Stimulated activated naive CD8-positive, alpha-beta T cell treated with anti-CD3 and anti-CD28 coated beads, Interleukin-15, Interleukin-2, amounts not matched to agents 100 ng/mL and 50 ng/mL, for 24 hours (primary cell): ENCODE measurements at regions not wholly inside any gene's neighbourhood (a gene's known extent, or its start where the extent isn't known, plus 50 kb on each side); places are given as distances from the start of the nearest gene placed in this dataset.

Experiments used
- H3K27ac Mint-ChIP-seq: one replicate; pipeline ENCODE4 v1.8.0; 2021; ENCODE audit warnings: mild to moderate bottlenecking, mixed read lengths
- H3K27me3 Mint-ChIP-seq: one replicate; pipeline ENCODE4 v1.8.0; 2021; ENCODE audit warnings: mixed read lengths
- H3K36me3 Mint-ChIP-seq: one replicate; pipeline ENCODE4 v1.8.0; 2021; ENCODE audit warnings: low read depth, mixed read lengths
- H3K4me1 Mint-ChIP-seq: one replicate; pipeline ENCODE4 v1.8.0; 2021; ENCODE audit warnings: low read depth, mixed read lengths
- H3K4me3 Mint-ChIP-seq: one replicate; pipeline ENCODE4 v1.8.0; 2021; ENCODE audit warnings: mild to moderate bottlenecking, mixed read lengths
- H3K9me3 Mint-ChIP-seq: one replicate; pipeline ENCODE4 v1.8.0; 2021; ENCODE audit warnings: mixed read lengths

DNA sequence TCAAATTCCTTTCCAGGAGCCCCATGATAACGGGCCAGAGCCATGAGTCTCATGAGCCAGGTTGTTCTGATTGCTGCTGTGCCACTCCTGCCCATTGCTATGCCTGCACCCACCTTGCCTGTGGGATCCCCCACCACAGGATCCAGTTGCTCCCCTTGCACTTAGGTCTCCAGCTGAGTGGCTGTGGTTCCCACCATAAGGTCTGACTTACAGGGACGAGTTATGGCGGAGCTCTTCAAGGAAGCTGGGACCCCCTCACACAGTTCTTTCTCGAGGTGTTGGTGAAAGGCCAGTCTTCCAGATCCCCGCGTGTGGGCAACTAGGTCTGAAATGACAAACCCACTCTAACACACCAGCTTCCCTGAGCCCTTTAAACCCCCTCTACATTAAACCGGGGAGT, 111.9 kb upstream of the C14orf180 start:
- Mint-ChIP-seq H3K9me3 (no peaks in the 10 kb centered on the region), H3K36me3 (no peaks in the 10 kb centered on the region), H3K4me3 (no peak overlapping the region), H3K27ac (no peak overlapping the region), H3K4me1 (no peaks in the 10 kb centered on the region), H3K27me3 (peaks cover 17% of the 10 kb centered on the region)

GRCh38 chr14:104469591-104469990, 110.0 kb upstream of the C14orf180 start:
- no peak overlapping the region for H3K4me3 Mint-ChIP-seq
- no peaks in the 10 kb centered on the region for H3K36me3 Mint-ChIP-seq

DNA sequence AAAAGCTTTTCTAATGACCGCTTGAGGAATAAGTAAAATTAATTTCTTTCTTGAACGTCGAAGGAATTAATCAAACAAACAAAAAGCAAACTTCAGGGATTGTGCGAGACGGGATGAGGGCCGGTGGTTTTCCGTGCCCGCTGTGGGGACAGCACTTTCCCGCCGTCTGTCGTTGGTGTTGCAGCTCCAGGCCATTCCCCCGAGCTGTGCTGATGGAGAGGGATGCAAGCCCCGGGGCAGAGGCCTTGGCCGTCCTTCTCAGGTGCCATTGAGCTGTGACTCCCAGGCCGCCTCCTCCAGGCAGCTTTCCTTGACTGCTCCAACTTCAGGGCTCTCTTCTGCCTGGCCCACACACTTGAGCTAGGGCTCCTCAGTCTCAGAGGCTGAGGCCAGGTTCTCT, 109.0 kb upstream of the C14orf180 start:
- Mint-ChIP-seq H3K4me3 (no peak overlapping the region), H3K27me3 (peaks cover 4% of the 10 kb centered on the region), H3K36me3 (no peaks in the 10 kb centered on the region), H3K4me1 (no peaks in the 10 kb centered on the region), H3K27ac (no peak overlapping the region), H3K9me3 (no peaks in the 10 kb centered on the region)

More at GRCh38 chr14:104469591-104469990, 110.0 kb upstream of the C14orf180 start:
- Mint-ChIP-seq H3K4me1 (no peaks in the 10 kb centered on the region), H3K9me3 (no peaks in the 10 kb centered on the region), H3K27ac (no peak overlapping the region), H3K27me3 (peaks cover 7% of the 10 kb centered on the region)

- H3K4me3 Mint-ChIP-seq, result no peak overlapping the region
- H3K27me3 Mint-ChIP-seq, result peaks cover 4% of the 10 kb centered on the region
- no peaks in the 10 kb centered on the region for H3K4me1 Mint-ChIP-seq
- no peaks in the 10 kb centered on the region for H3K9me3 Mint-ChIP-seq
- H3K36me3 Mint-ChIP-seq, result no peaks in the 10 kb centered on the region
- no peak overlapping the region for H3K27ac Mint-ChIP-seq
Observed at GRCh38 chr14:104471114-104471513, 108.5 kb upstream of the C14orf180 start.

- Mint-ChIP-seq H3K36me3 (no peaks in the 10 kb centered on the region), H3K4me1 (no peaks in the 10 kb centered on the region), H3K9me3 (no peaks in the 10 kb centered on the region), H3K27ac (no peak overlapping the region), H3K27me3 (peaks cover 4% of the 10 kb centered on the region), H3K4me3 (no peak overlapping the region)
Observed at GRCh38 chr14:104472073-104472472, 107.5 kb upstream of the C14orf180 start.

- H3K4me3 Mint-ChIP-seq, result no peak overlapping the region
- H3K27ac Mint-ChIP-seq, result no peak overlapping the region
- H3K36me3 Mint-ChIP-seq, result no peaks in the 10 kb centered on the region
- H3K9me3 Mint-ChIP-seq, result no peaks in the 10 kb centered on the region
- no peaks in the 10 kb centered on the region for H3K4me1 Mint-ChIP-seq
- peaks cover 4% of the 10 kb centered on the region for H3K27me3 Mint-ChIP-seq
Observed at GRCh38 chr14:104472536-104473243, 106.9 kb upstream of the C14orf180 start.

DNA sequence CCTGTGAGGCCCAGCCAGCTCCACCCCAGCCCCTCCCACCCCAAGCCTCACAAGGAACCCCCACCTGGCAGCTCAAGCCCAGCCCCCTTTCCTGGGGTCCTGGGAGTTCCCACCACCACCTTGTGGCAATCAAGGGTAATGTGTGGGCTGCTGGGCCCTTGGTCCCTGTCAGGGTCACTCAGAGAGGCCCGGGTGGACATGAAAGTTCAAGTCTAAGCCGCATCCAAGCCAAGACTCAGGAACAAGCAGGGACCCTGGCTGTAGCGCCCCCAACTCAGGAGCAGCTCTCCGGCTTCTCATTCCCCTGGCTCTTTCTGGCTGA, 106.4 kb upstream of the C14orf180 start:
- Mint-ChIP-seq H3K27me3 (peaks cover 4% of the 10 kb centered on the region), H3K36me3 (no peaks in the 10 kb centered on the region), H3K9me3 (no peaks in the 10 kb centered on the region), H3K4me3 (no peak overlapping the region), H3K27ac (no peak overlapping the region), H3K4me1 (no peaks in the 10 kb centered on the region)

GRCh38 chr14:104473649-104474494, 105.7 kb upstream of the C14orf180 start:
- H3K27me3 Mint-ChIP-seq, result peaks cover 4% of the 10 kb centered on the region
- H3K36me3 Mint-ChIP-seq, result no peaks in the 10 kb centered on the region
- no peaks in the 10 kb centered on the region for H3K4me1 Mint-ChIP-seq
- no peaks in the 10 kb centered on the region for H3K9me3 Mint-ChIP-seq
- H3K27ac Mint-ChIP-seq, result no peak overlapping the region
- H3K4me3 Mint-ChIP-seq, result no peak overlapping the region

DNA sequence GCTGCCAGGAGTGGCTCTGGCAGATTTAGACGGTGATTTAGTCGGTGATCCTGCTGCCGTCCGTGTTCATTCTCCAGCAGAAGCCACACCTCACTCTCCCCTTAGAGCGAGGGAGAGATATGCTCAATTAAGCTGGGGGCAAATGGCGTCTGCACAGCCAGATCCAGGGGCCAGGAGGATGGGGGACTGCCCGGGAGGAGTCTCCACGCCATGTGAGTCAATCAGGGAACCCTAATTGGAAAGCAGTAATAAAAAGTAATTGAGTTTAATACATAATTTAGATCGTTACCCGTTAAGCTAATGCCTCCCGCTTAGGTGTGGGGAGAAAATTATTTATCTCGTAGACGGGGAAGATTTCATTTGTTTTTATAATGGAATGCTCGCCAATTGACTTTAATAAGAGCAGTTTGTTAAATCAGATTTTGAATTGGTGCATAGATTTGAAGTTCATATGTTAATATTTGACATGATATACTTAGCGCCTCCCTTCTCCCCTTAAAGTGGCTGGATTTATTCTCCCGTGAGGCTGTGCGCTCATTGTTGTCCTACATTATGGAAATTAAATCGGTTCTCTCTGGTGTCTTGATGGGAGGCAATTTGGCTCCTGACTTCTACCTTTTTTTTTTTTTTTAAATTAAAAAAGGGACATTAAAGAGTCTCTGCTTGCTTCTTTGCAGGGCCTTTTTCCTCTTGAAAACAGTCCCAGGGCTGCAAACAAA, 104.9 kb upstream of the C14orf180 start:
- Mint-ChIP-seq H3K27ac (no peak overlapping the region), H3K4me1 (no peaks in the 10 kb centered on the region), H3K27me3 (peaks cover 4% of the 10 kb centered on the region), H3K9me3 (no peaks in the 10 kb centered on the region), H3K36me3 (no peaks in the 10 kb centered on the region), H3K4me3 (no peak overlapping the region)

DNA sequence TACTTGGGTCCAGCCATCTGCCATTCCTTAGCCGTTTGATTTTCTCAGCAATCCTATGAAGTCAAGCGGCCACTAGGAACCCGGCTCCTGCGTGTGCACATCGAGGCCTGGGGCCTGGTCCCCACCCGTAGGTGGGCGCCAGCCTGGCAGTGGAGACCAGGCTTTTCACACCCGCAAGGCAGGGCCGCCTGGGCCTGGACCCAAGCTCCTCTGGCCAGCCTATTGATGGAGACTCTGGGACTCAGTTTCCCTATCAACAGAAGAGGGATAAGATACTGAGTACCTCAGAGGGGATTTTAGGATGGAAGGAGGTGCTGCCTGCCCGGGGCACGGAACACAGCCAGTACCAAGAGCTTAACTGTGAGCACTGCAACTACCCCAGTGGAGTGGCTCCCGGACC, 104.3 kb upstream of the C14orf180 start:
- Mint-ChIP-seq H3K4me3 (no peak overlapping the region), H3K9me3 (no peaks in the 10 kb centered on the region), H3K27me3 (peaks cover 4% of the 10 kb centered on the region), H3K27ac (no peak overlapping the region), H3K4me1 (no peaks in the 10 kb centered on the region), H3K36me3 (no peaks in the 10 kb centered on the region)

DNA sequence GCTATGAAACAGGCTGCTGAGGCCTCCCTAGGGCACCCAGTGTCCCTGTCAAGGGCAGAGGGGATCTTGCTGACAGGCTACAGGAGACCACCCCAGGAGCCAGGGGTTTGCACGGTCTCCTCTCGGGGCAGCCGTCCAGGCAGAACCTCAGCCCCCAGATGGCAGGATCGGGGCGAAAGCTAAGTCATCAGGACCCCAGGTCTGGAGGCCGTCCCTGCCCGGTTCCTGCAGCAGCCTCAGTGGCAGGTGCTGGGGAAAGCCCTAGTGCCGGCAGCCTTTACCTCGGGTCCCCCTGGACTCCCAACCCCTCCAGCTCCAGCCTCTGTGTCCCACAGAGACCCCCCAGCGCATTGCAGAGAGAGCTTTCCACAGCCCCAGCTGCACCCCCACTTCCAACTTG, 103.8 kb upstream of the C14orf180 start:
- no peaks in the 10 kb centered on the region for H3K4me1 Mint-ChIP-seq
- no peak overlapping the region for H3K27ac Mint-ChIP-seq
- no peaks in the 10 kb centered on the region for H3K36me3 Mint-ChIP-seq

DNA sequence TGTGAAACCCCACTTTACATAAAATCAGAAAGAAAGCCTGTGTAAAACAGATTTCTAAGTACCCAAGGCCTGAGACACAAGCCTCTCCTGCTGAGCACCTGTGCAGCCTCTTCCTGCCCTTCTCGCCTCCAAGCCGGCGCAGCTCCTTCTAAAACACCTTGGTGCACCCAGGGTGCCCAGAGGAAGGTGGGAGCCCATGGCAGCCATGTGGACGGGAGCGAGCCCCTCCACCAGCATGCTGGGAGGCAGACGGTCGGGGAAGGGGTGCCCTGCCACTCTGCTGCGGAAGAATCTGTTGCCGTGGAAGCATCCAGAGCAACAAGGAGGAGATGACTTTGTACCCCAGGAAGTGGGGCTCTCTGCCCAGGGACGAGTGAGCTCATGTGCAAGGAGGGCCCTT, 103.1 kb upstream of the C14orf180 start:
- H3K4me1 Mint-ChIP-seq, result no peaks in the 10 kb centered on the region
- H3K4me3 Mint-ChIP-seq, result no peak overlapping the region
- H3K9me3 Mint-ChIP-seq, result peaks cover 5% of the 10 kb centered on the region
- no peaks in the 10 kb centered on the region for H3K36me3 Mint-ChIP-seq
- H3K27ac Mint-ChIP-seq, result no peak overlapping the region
- peaks cover 4% of the 10 kb centered on the region for H3K27me3 Mint-ChIP-seq

More for the DNA sequence above, 103.8 kb upstream of the C14orf180 start:
- peaks cover under 1% of the 10 kb centered on the region for H3K9me3 Mint-ChIP-seq
- H3K27me3 Mint-ChIP-seq, result peaks cover 4% of the 10 kb centered on the region
- no peak overlapping the region for H3K4me3 Mint-ChIP-seq

DNA sequence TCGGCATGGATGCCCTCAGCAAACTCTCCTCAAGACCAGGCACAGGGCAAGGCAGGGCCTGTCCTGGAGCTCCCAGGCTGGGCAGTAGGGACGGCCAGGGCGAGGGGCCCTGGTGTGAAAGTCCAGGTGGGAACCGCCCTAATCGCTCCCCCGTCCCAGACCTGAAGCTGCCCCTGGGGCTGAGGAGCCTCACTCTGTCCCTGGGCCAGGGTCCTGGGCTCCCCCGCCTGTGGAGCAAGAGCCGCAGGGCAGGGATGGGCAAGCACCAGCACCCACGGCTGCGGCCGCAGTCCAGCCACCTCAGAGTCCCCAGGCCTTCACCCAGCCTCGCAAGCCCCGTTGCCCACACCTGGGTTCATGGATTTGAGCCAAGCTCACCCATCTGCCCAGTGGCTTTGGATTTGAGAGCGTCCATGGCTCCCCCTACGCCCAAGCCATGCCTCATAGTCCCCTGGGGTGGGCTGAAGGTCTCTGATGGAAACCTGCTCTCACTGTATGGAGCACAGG, 102.4 kb upstream of the C14orf180 start:
- Mint-ChIP-seq H3K4me1 (no peaks in the 10 kb centered on the region), H3K4me3 (no peak overlapping the region), H3K9me3 (peaks cover 9% of the 10 kb centered on the region), H3K36me3 (no peaks in the 10 kb centered on the region), H3K27ac (no peak overlapping the region), H3K27me3 (peaks cover 4% of the 10 kb centered on the region)

- Mint-ChIP-seq H3K36me3 (no peaks in the 10 kb centered on the region), H3K27me3 (peaks cover 4% of the 10 kb centered on the region), H3K4me1 (no peaks in the 10 kb centered on the region), H3K27ac (no peak overlapping the region), H3K9me3 (peaks cover 13% of the 10 kb centered on the region), H3K4me3 (no peak overlapping the region)
Observed at GRCh38 chr14:104477666-104478380, 101.7 kb upstream of the C14orf180 start.
